ENCODE measurements at regions not wholly inside any gene's neighbourhood (a gene's known extent, or its start where the extent isn't known, plus 50 kb on each side); places are given as distances from the start of the nearest gene placed in this dataset.

DNA sequence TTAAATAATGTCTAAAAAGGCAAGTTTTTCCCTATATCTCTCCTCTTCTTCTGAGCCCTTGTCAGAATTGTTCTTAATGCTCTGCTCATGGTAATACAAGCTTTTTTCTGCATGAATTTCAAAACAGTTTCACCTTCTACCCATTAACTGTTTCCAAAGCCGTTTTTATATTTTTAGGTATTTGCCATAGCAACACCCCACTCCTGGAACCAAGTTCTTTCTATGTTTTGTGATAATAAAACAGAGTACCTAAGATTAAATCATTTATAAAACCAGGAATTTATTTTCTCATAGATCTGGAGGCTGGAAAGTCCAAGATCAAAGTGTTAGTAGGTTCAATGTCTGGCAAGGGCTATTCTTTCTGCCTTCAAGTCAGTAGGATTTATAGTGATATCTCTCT is 497.4 kb downstream of the ETS1 start:
- TF ChIP-seq, protein P1, sequence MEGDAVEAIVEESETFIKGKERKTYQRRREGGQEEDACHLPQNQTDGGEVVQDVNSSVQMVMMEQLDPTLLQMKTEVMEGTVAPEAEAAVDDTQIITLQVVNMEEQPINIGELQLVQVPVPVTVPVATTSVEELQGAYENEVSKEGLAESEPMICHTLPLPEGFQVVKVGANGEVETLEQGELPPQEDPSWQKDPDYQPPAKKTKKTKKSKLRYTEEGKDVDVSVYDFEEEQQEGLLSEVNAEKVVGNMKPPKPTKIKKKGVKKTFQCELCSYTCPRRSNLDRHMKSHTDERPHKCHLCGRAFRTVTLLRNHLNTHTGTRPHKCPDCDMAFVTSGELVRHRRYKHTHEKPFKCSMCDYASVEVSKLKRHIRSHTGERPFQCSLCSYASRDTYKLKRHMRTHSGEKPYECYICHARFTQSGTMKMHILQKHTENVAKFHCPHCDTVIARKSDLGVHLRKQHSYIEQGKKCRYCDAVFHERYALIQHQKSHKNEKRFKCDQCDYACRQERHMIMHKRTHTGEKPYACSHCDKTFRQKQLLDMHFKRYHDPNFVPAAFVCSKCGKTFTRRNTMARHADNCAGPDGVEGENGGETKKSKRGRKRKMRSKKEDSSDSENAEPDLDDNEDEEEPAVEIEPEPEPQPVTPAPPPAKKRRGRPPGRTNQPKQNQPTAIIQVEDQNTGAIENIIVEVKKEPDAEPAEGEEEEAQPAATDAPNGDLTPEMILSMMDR (IDR thresholded peaks at IDR 0.05; ENCODE audit: low read depth, low read length), result no peak
- H3K4me3 ChIP-seq (ENCODE audit: low read depth, low read length), result no peak overlapping the region

DNA sequence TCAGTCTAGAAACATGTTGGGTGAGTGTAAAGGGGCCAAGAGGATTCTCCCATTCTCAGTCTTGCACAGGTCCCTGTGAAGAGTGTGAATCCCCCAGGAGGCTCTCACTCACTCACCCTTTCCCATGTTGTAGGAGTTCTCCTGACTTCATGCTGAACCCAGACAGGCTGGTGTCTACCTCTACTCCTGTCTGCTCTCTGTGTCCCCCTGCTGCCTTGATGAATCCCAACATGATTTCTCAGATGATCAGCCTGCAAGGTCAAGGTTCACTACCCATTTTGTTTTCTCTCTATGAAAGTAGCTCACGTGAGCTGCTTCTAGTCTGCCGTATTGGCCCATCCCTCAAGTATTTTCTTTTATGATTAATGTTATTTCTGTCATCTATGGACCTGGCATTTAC is 500.6 kb downstream of the ETS1 start:
- TF ChIP-seq, protein P1 (IDR thresholded peaks at IDR 0.05; ENCODE audit: low read depth, low read length), result no peak
- no peak overlapping the region for H3K4me3 ChIP-seq (ENCODE audit: low read depth, low read length)

GRCh38 chr11:128085276-128085675 is 502.1 kb downstream of the ETS1 start:
- H3K4me3 ChIP-seq (ENCODE audit: low read depth, low read length), result no peak overlapping the region
- TF ChIP-seq, protein P1 (IDR thresholded peaks at IDR 0.05; ENCODE audit: low read depth, low read length), result no peak

- TF ChIP-seq, protein P1 (IDR thresholded peaks at IDR 0.05; ENCODE audit: low read depth, low read length), result no peak
- H3K4me3 ChIP-seq (ENCODE audit: low read depth, low read length), result no peak overlapping the region
These were observed 504.8 kb downstream of the ETS1 start for GRCh38 chr11:128082574-128082973.

- TF ChIP-seq, protein P1 (IDR thresholded peaks at IDR 0.05; ENCODE audit: low read depth, low read length), result no peak
- H3K4me3 ChIP-seq (ENCODE audit: low read depth, low read length), result no peak overlapping the region
These were observed 517.7 kb downstream of the ETS1 start for GRCh38 chr11:128069665-128070064.

DNA sequence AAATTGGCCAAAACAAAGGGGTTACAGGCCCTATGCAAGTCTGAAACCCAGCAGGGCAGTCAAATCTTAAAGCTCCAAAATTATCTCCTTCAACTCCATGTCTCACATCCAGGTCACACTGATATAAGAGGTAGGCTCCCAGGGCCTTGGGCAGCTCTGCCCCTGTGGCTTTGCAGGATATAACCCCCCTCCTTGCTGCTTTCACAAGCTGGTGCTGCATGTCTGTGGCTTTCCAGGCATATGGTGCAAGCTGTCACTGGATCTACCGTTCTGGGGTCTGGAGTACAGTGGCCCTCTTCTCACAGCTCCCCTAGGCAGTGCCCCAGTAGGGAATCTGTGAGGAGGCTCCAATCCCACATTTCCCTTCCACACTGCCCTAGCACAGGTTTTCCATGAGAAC is 519.6 kb downstream of the ETS1 start:
- no peak overlapping the region for H3K4me3 ChIP-seq (ENCODE audit: low read depth, low read length)
- TF ChIP-seq, protein P1 (IDR thresholded peaks at IDR 0.05; ENCODE audit: low read depth, low read length), result no peak

- TF ChIP-seq, protein P1 (IDR thresholded peaks at IDR 0.05; ENCODE audit: low read depth, low read length), result no peak
These were observed 521.0 kb downstream of the ETS1 start for GRCh38 chr11:128066399-128066798.

More at GRCh38 chr11:128066399-128066798, 521.0 kb downstream of the ETS1 start:
- no peak overlapping the region for H3K4me3 ChIP-seq (ENCODE audit: low read depth, low read length)

Data from WI38 (cell line).